ENCODE measurements at regions not wholly inside any gene's neighbourhood (a gene's known extent, or its start where the extent isn't known, plus 50 kb on each side); places are given as distances from the start of the nearest gene placed in this dataset.

- no peak for TF ChIP-seq EZH2 (IDR thresholded peaks at IDR 0.05; ENCODE audit: borderline replicate concordance, insufficient read depth, low read length, poor library complexity, severe bottlenecking)
- no peak for TF ChIP-seq CTCF (IDR thresholded peaks at IDR 0.05; ENCODE audit: poor library complexity, severe bottlenecking)
- Histone ChIP-seq H3K36me3 (ENCODE audit: insufficient read depth, low read length) (no peaks in the 10 kb centered on the region), H3K9ac (ENCODE audit: low read length) (no peak overlapping the region), H4K20me1 (ENCODE audit: insufficient read depth) (no peaks in the 10 kb centered on the region), H3K27ac (ENCODE audit: low read length) (no peak overlapping the region), H3K4me2 (ENCODE audit: low read length) (no peak overlapping the region), H3K4me3 (ENCODE audit: low read length) (no peak overlapping the region), H3K79me2 (replicated peaks; ENCODE audit: insufficient read depth, low read length) (no peaks in the 10 kb centered on the region), H3K27me3 (ENCODE audit: insufficient read depth, low read depth, low read length) (no peaks in the 10 kb centered on the region), H3F3A (ENCODE audit: insufficient read depth, low read length, poor library complexity, severe bottlenecking) (no peaks in the 10 kb centered on the region), H3K9me2 (ENCODE audit: insufficient read depth, low read length) (no peaks in the 10 kb centered on the region), H2AFZ (ENCODE audit: low read depth, low read length) (no peak overlapping the region), H3K9me3 (ENCODE audit: low read length) (no peaks in the 10 kb centered on the region)
Measured at GRCh38 chr16:63146251-63146650, 1110.0 kb upstream of the CDH8 start.

- H3K4me2 ChIP-seq (ENCODE audit: low read length), result no peak overlapping the region
- no peak overlapping the region for H3K27ac ChIP-seq (ENCODE audit: low read length)
- no peaks in the 10 kb centered on the region for H3K27me3 ChIP-seq (ENCODE audit: insufficient read depth, low read depth, low read length)
- no peak overlapping the region for H3K4me3 ChIP-seq (ENCODE audit: low read length)
- H2AFZ ChIP-seq (ENCODE audit: low read depth, low read length), result no peak overlapping the region
- H3K9ac ChIP-seq (ENCODE audit: low read length), result no peak overlapping the region
- H3F3A ChIP-seq (ENCODE audit: insufficient read depth, low read length, poor library complexity, severe bottlenecking), result no peaks in the 10 kb centered on the region
- TF ChIP-seq TAF1 (IDR thresholded peaks at IDR 0.05; ENCODE audit: low read depth), result no peak
- no peak for TF ChIP-seq EP300 (conservative IDR thresholded peaks at IDR 0.05; ENCODE audit: poor library complexity, severe bottlenecking)
- TF ChIP-seq MXI1 (conservative IDR thresholded peaks at IDR 0.05; ENCODE audit: poor library complexity, severe bottlenecking), result no peak
- TF ChIP-seq EZH2 (IDR thresholded peaks at IDR 0.05; ENCODE audit: borderline replicate concordance, insufficient read depth, low read length, poor library complexity, severe bottlenecking), result no peak
- no peak for TF ChIP-seq CTCF (IDR thresholded peaks at IDR 0.05; ENCODE audit: poor library complexity, severe bottlenecking)
- no peak for TF ChIP-seq SMC3 (conservative IDR thresholded peaks at IDR 0.05; ENCODE audit: poor library complexity)
- no peak for TF ChIP-seq RAD21 (conservative IDR thresholded peaks at IDR 0.05)
- no peak for TF ChIP-seq REST (IDR thresholded peaks at IDR 0.05; ENCODE audit: borderline replicate concordance)
- TF ChIP-seq POLR2AphosphoS5 (IDR thresholded peaks at IDR 0.05), result no peak
- no peaks in the 10 kb centered on the region for H3K9me3 ChIP-seq (ENCODE audit: low read length)
- H3K36me3 ChIP-seq (ENCODE audit: insufficient read depth, low read length), result no peaks in the 10 kb centered on the region
- no peaks in the 10 kb centered on the region for H4K20me1 ChIP-seq (ENCODE audit: insufficient read depth)
- H3K9me2 ChIP-seq (ENCODE audit: insufficient read depth, low read length), result no peaks in the 10 kb centered on the region
- no peaks in the 10 kb centered on the region for H3K79me2 ChIP-seq (replicated peaks; ENCODE audit: insufficient read depth, low read length)
Measured at GRCh38 chr16:63145411-63145810, 1109.2 kb upstream of the CDH8 start.
